GM12874 (cell line): ENCODE measurements at regions not wholly inside any gene's neighbourhood (a gene's known extent, or its start where the extent isn't known, plus 50 kb on each side); places are given as distances from the start of the nearest gene placed in this dataset.

Experiments
- CTCF ChIP-seq: IDR thresholded peaks from 2 replicates; pipeline ENCODE4 v1.5.1; 2011; ENCODE audit warnings: low read depth, mild to moderate bottlenecking, control low read depth, low read length, moderate library complexity; ENCODE audit not compliant: insufficient read depth

GRCh38 chr9:7305677-7306076 is 493.9 kb downstream of the DMAC1 start:
- TF ChIP-seq CTCF: no peak

GRCh38 chr9:7304627-7304995 is 495.0 kb downstream of the DMAC1 start:
- no peak for TF ChIP-seq CTCF

GRCh38 chr9:7303907-7304626 is 495.5 kb downstream of the DMAC1 start:
- TF ChIP-seq CTCF: no peak

GRCh38 chr9:7300484-7300883 is 499.1 kb downstream of the DMAC1 start:
- no peak for TF ChIP-seq CTCF

GRCh38 chr9:7298123-7298522 is 501.5 kb downstream of the DMAC1 start:
- TF ChIP-seq CTCF: no peak

GRCh38 chr9:7297521-7297920 is 502.1 kb downstream of the DMAC1 start:
- TF ChIP-seq CTCF: no peak

GRCh38 chr9:7293091-7293490 is 506.5 kb downstream of the DMAC1 start:
- TF ChIP-seq CTCF: no peak
